ENCODE measurements at regions not wholly inside any gene's neighbourhood (a gene's known extent, or its start where the extent isn't known, plus 50 kb on each side); places are given as distances from the start of the nearest gene placed in this dataset.
"Not testable (repeated sequence)": the region's sequence is repeated elsewhere in the genome, so short reads cannot be mapped to it uniquely, and the experiment has no call there.

GRCh38 chr7:25437308-25437707, 209.0 kb upstream of the NPVF start:
- DNase-seq (ENCODE audit: insufficient read length, low spot score), result no peak
- TF ChIP-seq POLR2A (IDR thresholded peaks at IDR 0.05; ENCODE audit: low read depth, low read length), result no peak
- no peak for FAIRE-seq

DNA sequence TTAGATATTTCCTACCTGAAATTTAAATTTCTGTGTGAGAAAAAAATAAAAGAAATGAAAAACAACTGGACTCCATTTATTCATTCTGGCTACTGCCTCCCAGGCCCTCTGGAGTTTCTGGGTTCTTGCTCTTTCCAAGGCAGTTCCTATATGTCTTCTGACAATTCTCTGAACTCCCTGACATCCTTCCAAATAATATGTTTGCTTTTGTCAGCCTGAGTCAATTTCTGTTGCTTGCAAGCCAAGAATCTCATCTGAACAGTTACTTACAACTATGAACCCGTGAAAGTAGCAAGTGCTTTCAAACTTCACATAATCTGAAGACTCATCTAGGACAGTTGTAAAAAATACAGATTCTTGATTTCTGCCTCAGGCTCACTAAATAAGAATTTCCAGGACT, 216.7 kb upstream of the NPVF start:
- no peak for FAIRE-seq
- TF ChIP-seq POLR2A (IDR thresholded peaks at IDR 0.05; ENCODE audit: low read depth, low read length), result no peak

GRCh38 chr7:25448301-25448700, 220.0 kb upstream of the NPVF start:
- TF ChIP-seq POLR2A (IDR thresholded peaks at IDR 0.05; ENCODE audit: low read depth, low read length), result no peak
- FAIRE-seq, result no peak

More for the DNA sequence above, 216.7 kb upstream of the NPVF start:
- no peak for DNase-seq (ENCODE audit: insufficient read length, low spot score)

GRCh38 chr7:25454020-25454419, 225.7 kb upstream of the NPVF start:
- DNase-seq (ENCODE audit: insufficient read length, low spot score), result no peak
- no peak for TF ChIP-seq POLR2A (IDR thresholded peaks at IDR 0.05; ENCODE audit: low read depth, low read length)
- no peak for FAIRE-seq

More at GRCh38 chr7:25448301-25448700, 220.0 kb upstream of the NPVF start:
- DNase-seq (ENCODE audit: insufficient read length, low spot score), result no peak

- TF ChIP-seq POLR2A (IDR thresholded peaks at IDR 0.05; ENCODE audit: low read depth, low read length), result no peak
- DNase-seq (ENCODE audit: insufficient read length, low spot score) (no peak), FAIRE-seq (no peak)
Observed at GRCh38 chr7:25454562-25455041, 226.3 kb upstream of the NPVF start.

DNA sequence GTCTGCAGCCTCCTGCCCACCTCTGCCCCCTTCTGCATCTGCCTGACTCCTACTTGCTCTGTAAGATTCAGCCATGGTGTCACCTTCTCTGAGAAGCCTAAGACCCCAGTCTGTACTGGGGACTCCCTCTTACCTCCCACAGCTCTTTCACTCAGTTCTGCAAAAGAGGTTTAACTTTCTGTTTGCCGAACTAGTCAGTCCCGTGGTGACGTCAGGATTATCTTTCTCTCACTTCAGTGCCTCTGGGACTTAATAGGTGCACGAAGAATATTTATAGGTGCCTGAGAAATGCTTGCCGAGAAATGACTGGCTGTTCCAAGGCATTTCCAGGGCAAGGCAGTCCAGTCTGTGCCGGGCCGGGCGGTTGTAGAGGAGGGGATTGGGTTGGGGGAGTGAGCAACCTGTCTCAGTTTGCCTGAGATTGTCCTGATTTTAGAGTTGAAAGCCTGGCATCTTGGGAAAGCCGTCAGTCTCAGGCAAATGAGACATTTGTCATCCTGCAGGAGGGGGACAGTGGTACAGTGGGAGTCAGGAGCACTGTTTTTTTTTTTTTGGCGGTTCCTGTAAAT, 227.5 kb upstream of the NPVF start:
- TF ChIP-seq POLR2A (IDR thresholded peaks at IDR 0.05; ENCODE audit: low read depth, low read length), result no peak
- DNase-seq (ENCODE audit: insufficient read length, low spot score) (no peak), FAIRE-seq (no peak)

- no peak for TF ChIP-seq POLR2A (IDR thresholded peaks at IDR 0.05; ENCODE audit: low read depth, low read length)
- no peak for DNase-seq (ENCODE audit: insufficient read length, low spot score)
- no peak for FAIRE-seq
Observed at GRCh38 chr7:25456467-25457171, 228.3 kb upstream of the NPVF start.

DNA sequence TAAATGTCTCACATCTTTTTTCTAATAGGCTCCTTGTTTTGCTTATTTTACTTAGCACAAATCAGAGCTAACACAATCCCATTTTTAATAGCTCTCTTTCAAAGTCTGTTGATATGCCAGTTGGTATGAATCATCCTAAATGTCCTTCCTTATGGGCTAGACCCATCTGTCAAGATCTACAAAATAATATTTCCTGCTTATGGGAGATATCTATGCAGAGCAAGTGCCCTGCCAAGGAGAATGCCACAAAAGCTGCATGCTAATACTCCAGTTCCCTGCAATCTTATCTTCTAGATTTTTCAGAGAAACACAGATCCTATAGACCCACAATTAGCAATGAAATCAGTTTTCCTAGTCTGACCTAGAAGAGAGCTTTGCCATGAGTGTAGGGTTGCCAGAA, 230.8 kb upstream of the NPVF start:
- FAIRE-seq (no peak), DNase-seq (ENCODE audit: insufficient read length, low spot score) (no peak)
- no peak for TF ChIP-seq POLR2A (IDR thresholded peaks at IDR 0.05; ENCODE audit: low read depth, low read length)

DNA sequence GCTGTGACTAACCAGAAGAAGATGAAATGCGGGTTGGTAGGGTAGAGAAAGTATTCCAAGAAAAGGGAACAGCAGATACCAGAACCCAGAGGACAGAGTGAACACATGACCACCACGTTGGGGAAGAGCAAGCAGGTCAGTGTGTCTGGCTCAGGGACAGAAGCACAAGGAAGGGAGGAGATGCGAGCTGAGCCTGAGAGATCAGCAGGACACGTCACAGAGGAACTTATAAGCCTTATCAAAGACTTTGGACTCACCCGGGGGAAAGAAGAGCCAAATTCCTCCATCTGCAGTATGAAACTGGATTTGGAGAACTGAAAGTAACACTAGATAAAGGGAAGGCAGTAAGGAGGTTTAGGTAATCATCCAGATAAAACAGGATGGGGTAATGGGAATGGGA, 232.1 kb upstream of the NPVF start:
- no peak for DNase-seq (ENCODE audit: insufficient read length, low spot score)
- no peak for TF ChIP-seq POLR2A (IDR thresholded peaks at IDR 0.05; ENCODE audit: low read depth, low read length)
- FAIRE-seq, result no peak

DNA sequence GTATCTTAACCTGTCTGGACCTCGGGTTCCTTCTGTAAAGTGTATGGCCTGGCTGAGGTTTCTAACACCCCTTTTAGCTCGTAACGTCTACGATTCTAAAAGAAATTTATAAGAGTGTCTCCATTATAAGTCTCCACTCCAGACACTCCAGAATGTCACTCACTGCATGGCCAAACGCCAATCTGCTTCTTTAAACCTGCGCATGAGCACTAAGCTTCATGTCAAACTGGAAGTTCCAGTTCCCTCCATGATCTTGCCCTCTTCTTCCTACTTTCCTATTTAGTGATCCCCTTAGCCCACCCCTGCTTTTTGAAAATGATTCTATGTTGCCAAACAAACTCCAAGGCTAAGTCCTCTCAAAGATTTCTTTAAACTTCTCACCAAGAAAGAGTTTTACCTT, 241.4 kb upstream of the NPVF start:
- FAIRE-seq, result no peak
- no peak for DNase-seq (ENCODE audit: insufficient read length, low spot score)
- TF ChIP-seq POLR2A (IDR thresholded peaks at IDR 0.05; ENCODE audit: low read depth, low read length), result no peak

GRCh38 chr7:25476863-25477499, 248.7 kb upstream of the NPVF start:
- no peak for DNase-seq (ENCODE audit: insufficient read length, low spot score)
- FAIRE-seq, result no peak
- TF ChIP-seq POLR2A (IDR thresholded peaks at IDR 0.05; ENCODE audit: low read depth, low read length), result no peak

DNA sequence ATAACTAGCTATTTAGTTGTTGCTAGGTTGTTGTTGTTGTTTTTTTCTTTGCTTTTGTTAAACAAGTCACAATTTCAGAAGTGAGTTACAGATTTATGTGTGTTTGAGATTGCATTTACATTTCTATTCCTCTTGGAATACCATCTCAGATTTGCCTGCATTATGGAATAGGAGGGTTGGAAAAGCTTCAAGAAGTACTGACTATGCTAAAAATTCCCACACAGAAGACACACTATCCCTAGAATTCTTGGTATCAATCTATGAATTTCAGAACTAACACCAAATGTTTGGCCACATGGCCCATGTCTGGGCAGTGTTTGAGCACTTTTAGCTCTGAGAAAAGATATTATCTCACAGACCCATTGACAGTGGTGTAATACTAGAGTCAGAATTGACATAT, 249.9 kb upstream of the NPVF start:
- not testable (repeated sequence) for FAIRE-seq; DNase-seq (ENCODE audit: insufficient read length, low spot score)

DNA sequence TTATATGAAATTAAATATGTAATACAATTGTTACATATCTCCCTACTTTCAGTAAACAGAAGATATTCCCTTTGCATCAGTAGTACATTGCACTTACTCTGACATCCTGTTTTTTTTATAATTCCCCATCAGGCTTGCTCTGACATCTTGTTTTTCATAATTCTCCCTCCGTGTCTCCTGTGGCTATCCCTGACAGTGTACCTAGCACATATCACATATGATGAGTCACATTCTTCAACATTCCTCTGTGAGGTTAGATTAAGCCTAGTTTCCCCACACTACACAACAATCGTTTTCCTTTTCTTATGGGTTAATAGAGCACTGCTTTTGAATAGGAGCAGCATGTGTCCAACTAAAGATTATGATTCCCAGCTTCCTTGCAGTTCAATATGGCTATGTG, 250.6 kb upstream of the NPVF start:
- TF ChIP-seq POLR2A (IDR thresholded peaks at IDR 0.05; ENCODE audit: low read depth, low read length), result no peak
- no peak for FAIRE-seq

GRCh38 chr7:25481891-25482290, 253.6 kb upstream of the NPVF start:
- no peak for FAIRE-seq
- DNase-seq (ENCODE audit: insufficient read length, low spot score), result no peak
- no peak for TF ChIP-seq POLR2A (IDR thresholded peaks at IDR 0.05; ENCODE audit: low read depth, low read length)

More for the DNA sequence above, 250.6 kb upstream of the NPVF start:
- DNase-seq (ENCODE audit: insufficient read length, low spot score), result no peak

DNA sequence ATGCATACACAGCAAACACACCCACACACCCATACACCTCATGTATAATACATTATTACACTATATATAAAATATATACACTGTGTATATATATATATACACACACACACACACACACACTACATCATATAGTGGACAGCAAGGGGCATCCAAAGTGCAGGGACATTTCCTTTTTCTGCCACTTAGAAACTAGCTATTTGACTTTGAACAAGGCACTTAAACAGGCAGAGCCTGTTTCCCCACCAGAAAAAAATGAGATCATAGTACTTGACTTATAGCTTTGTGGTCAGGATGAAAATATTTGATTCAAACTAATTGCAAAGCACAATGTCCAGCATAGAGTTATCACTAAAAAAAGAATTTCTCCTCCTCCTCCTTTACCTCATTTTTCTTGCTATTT, 254.3 kb upstream of the NPVF start:
- DNase-seq (ENCODE audit: insufficient read length, low spot score), result no peak
- no peak for TF ChIP-seq POLR2A (IDR thresholded peaks at IDR 0.05; ENCODE audit: low read depth, low read length)
- no peak for FAIRE-seq

Data from H54 (cell line).